HEK293 (cell line): ENCODE measurements at regions not wholly inside any gene's neighbourhood (a gene's known extent, or its start where the extent isn't known, plus 50 kb on each side); places are given as distances from the start of the nearest gene placed in this dataset.

Experiments used
- CTCF ChIA-PET: fragments of 350-600 bp; formaldehyde crosslinking; extraction: SDS; loops from one replicate; lab custom pipeline; 2021; ENCODE audit warnings: antibody characterized with exemption; lab: Yijun Ruan, JAX
- POLR2A ChIA-PET: fragments of 300-600 bp; formaldehyde crosslinking; extraction: SDS; loops from one replicate; lab custom pipeline; 2020; ENCODE audit warnings: antibody characterized with exemption, inconsistent platforms; lab: Yijun Ruan, JAX
- H3K27ac ChIP-seq: fragments of 200-500 bp; sonication (Bioruptor generic); 2 replicates; pipeline ENCODE4 v1.5.1; 2014; ENCODE audit warnings: low read depth, low read length, control low read depth, inconsistent platforms; ENCODE audit errors: extremely low read depth
- H3K36me3 ChIP-seq, 2 experiments: fragments of 200-500 bp in 1 of 2; sonication (Bioruptor generic) in 1 of 2; 1 replicate in 1 of 2; 2 replicates in 1 of 2; pipeline ENCODE4 v1.5.1; 2014 to 2017; ENCODE audit warnings: inconsistent platforms in 2 of 2, low read length in 2 of 2; ENCODE audit not compliant: control insufficient read depth in 2 of 2, insufficient read depth in 1 of 2
- H3K4me1 ChIP-seq: fragments of 200-500 bp; sonication (Bioruptor generic); 2 replicates; pipeline ENCODE4 v1.5.1; 2014; ENCODE audit warnings: mild to moderate bottlenecking, low read length, inconsistent platforms; ENCODE audit not compliant: control insufficient read depth, insufficient read depth
- H3K4me3 ChIP-seq: 2 replicates; pipeline ENCODE4 v1.5.1; 2011; ENCODE audit warnings: low read depth, mild to moderate bottlenecking, control low read depth, low read length, moderate library complexity
- H3K9me3 ChIP-seq: fragments of 200-500 bp; sonication (Bioruptor generic); 2 replicates; pipeline ENCODE4 v1.5.1; 2014; ENCODE audit warnings: low read depth, low read length, inconsistent platforms; ENCODE audit not compliant: control insufficient read depth, insufficient read depth
- KLF10 ChIP-seq: fragments of 450-650 bp; IDR thresholded peaks from 2 replicates; pipeline ENCODE4 v1.5.1; 2018; ENCODE audit warnings: missing biosample characterization, mild to moderate bottlenecking, missing genetic modification characterization
- KLF8 ChIP-seq: fragments of 450-650 bp; formaldehyde crosslinking; IDR thresholded peaks from 2 replicates; pipeline ENCODE4 v1.5.1; 2016; ENCODE audit warnings: missing biosample characterization, missing genetic modification characterization
- PRDM1 ChIP-seq: fragments of 450-650 bp; formaldehyde crosslinking; IDR thresholded peaks from 2 replicates; pipeline ENCODE4; 2016; ENCODE audit warnings: missing biosample characterization, missing genetic modification characterization
- SP2 ChIP-seq: fragments of 450-650 bp; formaldehyde crosslinking; IDR thresholded peaks from 2 replicates; pipeline ENCODE4 v1.5.1; 2016; ENCODE audit warnings: missing biosample characterization, missing genetic modification characterization
- TSHZ1 ChIP-seq: fragments of 450-650 bp; formaldehyde crosslinking; IDR thresholded peaks from 2 replicates; pipeline ENCODE4 v1.5.1; 2016; ENCODE audit warnings: missing biosample characterization, missing genetic modification characterization, borderline replicate concordance
- ZBTB7A ChIP-seq: fragments of 450-650 bp; formaldehyde crosslinking; IDR thresholded peaks from 2 replicates; pipeline ENCODE4 v1.5.1; 2016; ENCODE audit warnings: low read depth, missing biosample characterization, missing genetic modification characterization
- ZFHX2 ChIP-seq: fragments of 450-650 bp; formaldehyde crosslinking; conservative IDR thresholded peaks from 2 replicates; pipeline ENCODE4 v1.5.1; 2016; ENCODE audit warnings: missing biosample characterization, missing genetic modification characterization
- ZNF169 ChIP-seq: fragments of 450-650 bp; formaldehyde crosslinking; IDR thresholded peaks from 2 replicates; pipeline ENCODE4 v1.5.1; 2016; ENCODE audit warnings: missing biosample characterization, missing genetic modification characterization
- ZNF24 ChIP-seq: fragments of 450-650 bp; formaldehyde crosslinking; IDR thresholded peaks from 2 replicates; pipeline ENCODE4 v1.5.1; 2016; ENCODE audit warnings: missing biosample characterization, missing genetic modification characterization
- ZNF266 ChIP-seq: fragments of 450-650 bp; formaldehyde crosslinking; IDR thresholded peaks from 2 replicates; pipeline ENCODE4 v1.5.1; 2016; ENCODE audit warnings: missing biosample characterization, missing genetic modification characterization, low read depth
- ZNF280C ChIP-seq: fragments of 450-650 bp; formaldehyde crosslinking; IDR thresholded peaks from 2 replicates; pipeline ENCODE4 v1.5.1; 2016; ENCODE audit warnings: missing biosample characterization, missing genetic modification characterization
- ZNF416 ChIP-seq: fragments of 450-650 bp; formaldehyde crosslinking; IDR thresholded peaks from 2 replicates; pipeline ENCODE4 v1.5.1; 2016; ENCODE audit warnings: missing biosample characterization, missing genetic modification characterization
- ZNF423 ChIP-seq: fragments of 450-650 bp; formaldehyde crosslinking; IDR thresholded peaks from 2 replicates; pipeline ENCODE4 v1.5.1; 2016; ENCODE audit warnings: missing biosample characterization, missing genetic modification characterization
- ZNF501 ChIP-seq: fragments of 450-650 bp; formaldehyde crosslinking; IDR thresholded peaks from 2 replicates; pipeline ENCODE4 v1.5.1; 2016; ENCODE audit warnings: missing biosample characterization, missing genetic modification characterization
- ZNF530 ChIP-seq: fragments of 450-650 bp; formaldehyde crosslinking; IDR thresholded peaks from 2 replicates; pipeline ENCODE4 v1.5.1; 2016; ENCODE audit warnings: low read depth, missing biosample characterization, missing genetic modification characterization
- ZNF549 ChIP-seq: fragments of 450-650 bp; IDR thresholded peaks from 2 replicates; pipeline ENCODE4 v1.5.1; 2018; ENCODE audit warnings: missing biosample characterization, missing genetic modification characterization, mild to moderate bottlenecking, inconsistent platforms, moderate library complexity
- ZNF560 ChIP-seq: fragments of 450-650 bp; formaldehyde crosslinking; IDR thresholded peaks from 2 replicates; pipeline ENCODE4 v1.5.1; 2017; ENCODE audit warnings: missing biosample characterization, missing genetic modification characterization, borderline replicate concordance
- ZNF610 ChIP-seq: fragments of 450-650 bp; formaldehyde crosslinking; IDR thresholded peaks from 2 replicates; pipeline ENCODE4 v1.5.1; 2016; ENCODE audit warnings: missing biosample characterization, missing genetic modification characterization, borderline replicate concordance
- ZNF677 ChIP-seq: fragments of 450-650 bp; IDR thresholded peaks from 2 replicates; pipeline ENCODE4 v1.5.0; 2018; ENCODE audit warnings: missing biosample characterization, mild to moderate bottlenecking, missing genetic modification characterization, moderate library complexity
- ZNF747 ChIP-seq: fragments of 450-650 bp; formaldehyde crosslinking; IDR thresholded peaks from 2 replicates; pipeline ENCODE4 v1.5.1; 2016; ENCODE audit warnings: missing biosample characterization, missing genetic modification characterization
- ZNF791 ChIP-seq: fragments of 450-650 bp; formaldehyde crosslinking; IDR thresholded peaks from 2 replicates; pipeline ENCODE4 v1.5.1; 2016; ENCODE audit warnings: missing biosample characterization, missing genetic modification characterization
- TF ChIP-seq, protein P1 (sequence below): fragments of 450-650 bp; formaldehyde crosslinking; IDR thresholded peaks from 2 replicates; pipeline ENCODE4 v1.5.1; 2016; ENCODE audit warnings: missing biosample characterization, missing genetic modification characterization
- TF ChIP-seq, protein P2 (sequence below): fragments of 450-650 bp; formaldehyde crosslinking; conservative IDR thresholded peaks from 2 replicates; pipeline ENCODE4 v1.5.1; 2016; ENCODE audit warnings: low read depth, missing biosample characterization, missing genetic modification characterization

GRCh38 chr1:81156887-81157286 lies 643.8 kb upstream of the ADGRL2 start:
- no peak overlapping the region for H3K4me3 ChIP-seq
- H3K9me3 ChIP-seq, result no peaks in the 10 kb centered on the region
- peaks cover 4% of the 10 kb centered on the region; the same call in 1 of the 2 replicates for H3K4me1 ChIP-seq
- CTCF ChIA-PET, result no interaction called here
- no peaks in the 10 kb centered on the region for H3K36me3 ChIP-seq
- no peak overlapping the region for H3K27ac ChIP-seq
- TF ChIP-seq ZNF266 (no peak), PRDM1 (tag by site-specific recombination) (no peak), ZNF549 (tag by site-specific recombination) (no peak), ZNF560 (tag by site-specific recombination) (no peak), ZNF423 (tag by site-specific recombination) (no peak)
- TF ChIP-seq, protein P1, sequence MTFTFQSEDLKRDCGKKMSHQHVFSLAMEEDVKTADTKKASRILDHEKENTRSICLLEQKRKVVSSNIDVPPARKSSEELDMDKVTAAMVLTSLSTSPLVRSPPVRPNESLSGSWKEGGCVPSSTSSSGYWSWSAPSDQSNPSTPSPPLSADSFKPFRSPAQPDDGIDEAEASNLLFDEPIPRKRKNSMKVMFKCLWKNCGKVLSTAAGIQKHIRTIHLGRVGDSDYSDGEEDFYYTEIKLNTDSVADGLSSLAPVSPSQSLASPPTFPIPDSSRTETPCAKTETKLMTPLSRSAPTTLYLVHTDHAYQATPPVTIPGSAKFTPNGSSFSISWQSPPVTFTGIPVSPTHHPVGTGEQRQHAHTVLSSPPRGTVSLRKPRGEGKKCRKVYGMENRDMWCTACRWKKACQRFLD, result no peak
- TF ChIP-seq, all 188 proteins: peak for 0
- POLR2A ChIA-PET, result no interaction called here

GRCh38 chr1:81155131-81155530 lies 645.6 kb upstream of the ADGRL2 start:
- ChIA-PET POLR2A (no interaction called here), CTCF (no interaction called here)
- peaks cover 4% of the 10 kb centered on the region; the same call in 1 of the 2 replicates for H3K4me1 ChIP-seq
- H3K9me3 ChIP-seq, result no peaks in the 10 kb centered on the region
- no peaks in the 10 kb centered on the region for H3K36me3 ChIP-seq
- no peak overlapping the region for H3K4me3 ChIP-seq
- H3K27ac ChIP-seq, result no peak overlapping the region
- TF ChIP-seq ZNF747 (tag by site-specific recombination), result no peak
- TF ChIP-seq ZNF791, result no peak
- no peak for TF ChIP-seq ZNF416 (tag by site-specific recombination)
- TF ChIP-seq KLF10 (tag by site-specific recombination), result no peak
- no peak for TF ChIP-seq ZNF24 (tag by site-specific recombination)
- TF ChIP-seq ZBTB7A (tag by site-specific recombination), result no peak
- no peak for TF ChIP-seq ZFHX2
- no peak for TF ChIP-seq SP2
- TF ChIP-seq ZNF610 (tag by site-specific recombination), result no peak
- no peak for TF ChIP-seq ZNF280C
- TF ChIP-seq ZNF169 (tag by site-specific recombination), result no peak
- no peak for TF ChIP-seq ZNF677
- no peak for TF ChIP-seq KLF8
- no peak for TF ChIP-seq TSHZ1 (tag by site-specific recombination)
- TF ChIP-seq ZNF501 (tag by site-specific recombination), result no peak
- TF ChIP-seq, protein P2, sequence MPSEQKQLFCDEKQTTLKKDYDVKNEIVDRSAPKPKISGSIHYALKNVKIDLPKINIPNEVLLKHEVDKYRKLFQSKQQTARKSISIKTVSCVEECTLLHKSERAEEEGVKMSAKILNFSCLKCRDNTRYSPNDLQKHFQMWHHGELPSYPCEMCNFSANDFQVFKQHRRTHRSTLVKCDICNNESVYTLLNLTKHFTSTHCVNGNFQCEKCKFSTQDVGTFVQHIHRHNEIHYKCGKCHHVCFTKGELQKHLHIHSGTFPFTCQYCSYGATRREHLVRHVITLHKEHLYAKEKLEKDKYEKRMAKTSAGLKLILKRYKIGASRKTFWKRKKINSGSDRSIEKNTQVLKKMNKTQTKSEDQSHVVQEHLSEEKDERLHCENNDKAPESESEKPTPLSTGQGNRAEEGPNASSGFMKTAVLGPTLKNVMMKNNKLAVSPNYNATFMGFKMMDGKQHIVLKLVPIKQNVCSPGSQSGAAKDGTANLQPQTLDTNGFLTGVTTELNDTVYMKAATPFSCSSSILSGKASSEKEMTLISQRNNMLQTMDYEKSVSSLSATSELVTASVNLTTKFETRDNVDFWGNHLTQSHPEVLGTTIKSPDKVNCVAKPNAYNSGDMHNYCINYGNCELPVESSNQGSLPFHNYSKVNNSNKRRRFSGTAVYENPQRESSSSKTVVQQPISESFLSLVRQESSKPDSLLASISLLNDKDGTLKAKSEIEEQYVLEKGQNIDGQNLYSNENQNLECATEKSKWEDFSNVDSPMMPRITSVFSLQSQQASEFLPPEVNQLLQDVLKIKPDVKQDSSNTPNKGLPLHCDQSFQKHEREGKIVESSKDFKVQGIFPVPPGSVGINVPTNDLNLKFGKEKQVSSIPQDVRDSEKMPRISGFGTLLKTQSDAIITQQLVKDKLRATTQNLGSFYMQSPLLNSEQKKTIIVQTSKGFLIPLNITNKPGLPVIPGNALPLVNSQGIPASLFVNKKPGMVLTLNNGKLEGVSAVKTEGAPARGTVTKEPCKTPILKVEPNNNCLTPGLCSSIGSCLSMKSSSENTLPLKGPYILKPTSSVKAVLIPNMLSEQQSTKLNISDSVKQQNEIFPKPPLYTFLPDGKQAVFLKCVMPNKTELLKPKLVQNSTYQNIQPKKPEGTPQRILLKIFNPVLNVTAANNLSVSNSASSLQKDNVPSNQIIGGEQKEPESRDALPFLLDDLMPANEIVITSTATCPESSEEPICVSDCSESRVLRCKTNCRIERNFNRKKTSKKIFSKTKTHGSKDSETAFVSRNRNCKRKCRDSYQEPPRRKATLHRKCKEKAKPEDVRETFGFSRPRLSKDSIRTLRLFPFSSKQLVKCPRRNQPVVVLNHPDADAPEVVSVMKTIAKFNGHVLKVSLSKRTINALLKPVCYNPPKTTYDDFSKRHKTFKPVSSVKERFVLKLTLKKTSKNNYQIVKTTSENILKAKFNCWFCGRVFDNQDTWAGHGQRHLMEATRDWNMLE (tag by site-specific recombination), result no peak
- no peak for TF ChIP-seq ZNF530 (tag by site-specific recombination)
